ENCODE measurements at regions not wholly inside any gene's neighbourhood (a gene's known extent, or its start where the extent isn't known, plus 50 kb on each side); places are given as distances from the start of the nearest gene placed in this dataset.

GRCh38 chr13:64704121-64704649 lies 2526.0 kb downstream of the PCDH9 start:
- no peak for ATAC-seq
- TF ChIP-seq GLIS3 (CRISPR knock-in tag; IDR thresholded peaks at IDR 0.05) (no peak), TOX (CRISPR knock-in tag; IDR thresholded peaks at IDR 0.05; ENCODE audit: borderline replicate concordance) (no peak), ZFP3 (CRISPR knock-in tag; IDR thresholded peaks at IDR 0.05) (no peak), ARNTL (CRISPR knock-in tag; IDR thresholded peaks at IDR 0.05; ENCODE audit: borderline replicate concordance, low read depth) (no peak), ZNF8 (CRISPR knock-in tag; IDR thresholded peaks at IDR 0.05) (no peak), ZNF565 (CRISPR knock-in tag; conservative IDR thresholded peaks at IDR 0.05; ENCODE audit: low read depth) (no peak), ISL1 (CRISPR knock-in tag; IDR thresholded peaks at IDR 0.05) (no peak), CSDC2 (CRISPR knock-in tag; IDR thresholded peaks at IDR 0.05) (no peak), PPARA (CRISPR knock-in tag; IDR thresholded peaks at IDR 0.05; ENCODE audit: borderline replicate concordance) (no peak), TSHZ2 (CRISPR knock-in tag; IDR thresholded peaks at IDR 0.05) (no peak), RARB (CRISPR knock-in tag; IDR thresholded peaks at IDR 0.05) (no peak), CSRNP3 (CRISPR knock-in tag; IDR thresholded peaks at IDR 0.05) (no peak)
- TF ChIP-seq, protein P1, sequence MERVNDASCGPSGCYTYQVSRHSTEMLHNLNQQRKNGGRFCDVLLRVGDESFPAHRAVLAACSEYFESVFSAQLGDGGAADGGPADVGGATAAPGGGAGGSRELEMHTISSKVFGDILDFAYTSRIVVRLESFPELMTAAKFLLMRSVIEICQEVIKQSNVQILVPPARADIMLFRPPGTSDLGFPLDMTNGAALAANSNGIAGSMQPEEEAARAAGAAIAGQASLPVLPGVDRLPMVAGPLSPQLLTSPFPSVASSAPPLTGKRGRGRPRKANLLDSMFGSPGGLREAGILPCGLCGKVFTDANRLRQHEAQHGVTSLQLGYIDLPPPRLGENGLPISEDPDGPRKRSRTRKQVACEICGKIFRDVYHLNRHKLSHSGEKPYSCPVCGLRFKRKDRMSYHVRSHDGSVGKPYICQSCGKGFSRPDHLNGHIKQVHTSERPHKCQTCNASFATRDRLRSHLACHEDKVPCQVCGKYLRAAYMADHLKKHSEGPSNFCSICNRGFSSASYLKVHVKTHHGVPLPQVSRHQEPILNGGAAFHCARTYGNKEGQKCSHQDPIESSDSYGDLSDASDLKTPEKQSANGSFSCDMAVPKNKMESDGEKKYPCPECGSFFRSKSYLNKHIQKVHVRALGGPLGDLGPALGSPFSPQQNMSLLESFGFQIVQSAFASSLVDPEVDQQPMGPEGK (CRISPR knock-in tag; IDR thresholded peaks at IDR 0.05; ENCODE audit: borderline replicate concordance), result no peak
- TF ChIP-seq, protein P2, sequence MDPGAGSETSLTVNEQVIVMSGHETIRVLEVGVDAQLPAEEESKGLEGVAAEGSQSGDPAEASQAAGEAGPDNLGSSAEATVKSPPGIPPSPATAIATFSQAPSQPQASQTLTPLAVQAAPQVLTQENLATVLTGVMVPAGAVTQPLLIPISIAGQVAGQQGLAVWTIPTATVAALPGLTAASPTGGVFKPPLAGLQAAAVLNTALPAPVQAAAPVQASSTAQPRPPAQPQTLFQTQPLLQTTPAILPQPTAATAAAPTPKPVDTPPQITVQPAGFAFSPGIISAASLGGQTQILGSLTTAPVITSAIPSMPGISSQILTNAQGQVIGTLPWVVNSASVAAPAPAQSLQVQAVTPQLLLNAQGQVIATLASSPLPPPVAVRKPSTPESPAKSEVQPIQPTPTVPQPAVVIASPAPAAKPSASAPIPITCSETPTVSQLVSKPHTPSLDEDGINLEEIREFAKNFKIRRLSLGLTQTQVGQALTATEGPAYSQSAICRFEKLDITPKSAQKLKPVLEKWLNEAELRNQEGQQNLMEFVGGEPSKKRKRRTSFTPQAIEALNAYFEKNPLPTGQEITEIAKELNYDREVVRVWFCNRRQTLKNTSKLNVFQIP (CRISPR knock-in tag; IDR thresholded peaks at IDR 0.05; ENCODE audit: borderline replicate concordance, low read depth), result no peak

DNA sequence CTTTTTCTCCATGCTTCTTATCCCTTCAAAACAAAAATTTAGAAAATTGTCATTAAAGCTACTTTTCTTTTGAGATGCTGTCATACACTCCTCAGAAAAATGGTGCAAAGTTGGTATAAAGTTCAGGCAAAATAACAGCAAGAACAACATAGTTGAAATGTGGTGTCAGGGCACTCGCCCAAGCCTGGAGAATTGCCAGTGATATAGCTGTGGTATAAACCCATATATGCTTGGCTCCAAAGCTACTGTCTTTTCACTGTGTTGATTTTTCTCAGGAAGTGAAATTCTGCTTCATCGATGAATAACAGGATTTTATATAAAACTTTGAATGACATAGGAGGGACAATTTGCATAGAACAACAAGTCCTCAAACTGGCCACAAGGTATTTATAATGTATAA lies 2532.9 kb downstream of the PCDH9 start:
- TF ChIP-seq ISL1 (CRISPR knock-in tag; IDR thresholded peaks at IDR 0.05) (no peak), SNAI2 (CRISPR knock-in tag; IDR thresholded peaks at IDR 0.05) (no peak), TOX (CRISPR knock-in tag; IDR thresholded peaks at IDR 0.05; ENCODE audit: borderline replicate concordance) (no peak), PPARA (CRISPR knock-in tag; IDR thresholded peaks at IDR 0.05; ENCODE audit: borderline replicate concordance) (no peak), ESRRG (CRISPR knock-in tag; IDR thresholded peaks at IDR 0.05) (no peak), OSR1 (CRISPR knock-in tag; IDR thresholded peaks at IDR 0.05) (no peak), ZNF70 (CRISPR knock-in tag; IDR thresholded peaks at IDR 0.05) (no peak), ZFP30 (CRISPR knock-in tag; IDR thresholded peaks at IDR 0.05) (no peak), BACH2 (CRISPR knock-in tag; IDR thresholded peaks at IDR 0.05; ENCODE audit: borderline replicate concordance) (no peak), CSRNP3 (CRISPR knock-in tag; IDR thresholded peaks at IDR 0.05) (no peak), CSDC2 (CRISPR knock-in tag; IDR thresholded peaks at IDR 0.05) (no peak), ZC3H10 (CRISPR knock-in tag; IDR thresholded peaks at IDR 0.05) (no peak), TSHZ2 (CRISPR knock-in tag; IDR thresholded peaks at IDR 0.05) (no peak)
- TF ChIP-seq, protein P1 (CRISPR knock-in tag; IDR thresholded peaks at IDR 0.05; ENCODE audit: borderline replicate concordance), result no peak
- no peak for ATAC-seq
